Hepatocyte (in vitro differentiated cells): ENCODE measurements at regions not wholly inside any gene's neighbourhood (a gene's known extent, or its start where the extent isn't known, plus 50 kb on each side); places are given as distances from the start of the nearest gene placed in this dataset.

Experiments used
- EZH2 ChIP-seq: fragments of 200-600 bp; sonication (generic); IDR thresholded peaks from 2 replicates; pipeline ENCODE4 v1.6.1; 2016; ENCODE audit warnings: antibody characterized with exemption, mild to moderate bottlenecking, borderline replicate concordance
- EZH2phosphoT487 ChIP-seq: fragments of 200-600 bp; sonication (generic); IDR thresholded peaks from one replicate; pipeline ENCODE4 v1.6.1; 2018; ENCODE audit warnings: antibody characterized with exemption, mild to moderate bottlenecking, low read depth, moderate library complexity; ENCODE audit not compliant: unreplicated experiment, severe bottlenecking
- TF ChIP-seq, protein P1 (sequence below): fragments of 200-600 bp; sonication (generic); IDR thresholded peaks from 2 replicates; pipeline ENCODE4 v1.5.1; 2016; ENCODE audit warnings: antibody characterized with exemption, mild to moderate bottlenecking; ENCODE audit not compliant: poor library complexity

DNA sequence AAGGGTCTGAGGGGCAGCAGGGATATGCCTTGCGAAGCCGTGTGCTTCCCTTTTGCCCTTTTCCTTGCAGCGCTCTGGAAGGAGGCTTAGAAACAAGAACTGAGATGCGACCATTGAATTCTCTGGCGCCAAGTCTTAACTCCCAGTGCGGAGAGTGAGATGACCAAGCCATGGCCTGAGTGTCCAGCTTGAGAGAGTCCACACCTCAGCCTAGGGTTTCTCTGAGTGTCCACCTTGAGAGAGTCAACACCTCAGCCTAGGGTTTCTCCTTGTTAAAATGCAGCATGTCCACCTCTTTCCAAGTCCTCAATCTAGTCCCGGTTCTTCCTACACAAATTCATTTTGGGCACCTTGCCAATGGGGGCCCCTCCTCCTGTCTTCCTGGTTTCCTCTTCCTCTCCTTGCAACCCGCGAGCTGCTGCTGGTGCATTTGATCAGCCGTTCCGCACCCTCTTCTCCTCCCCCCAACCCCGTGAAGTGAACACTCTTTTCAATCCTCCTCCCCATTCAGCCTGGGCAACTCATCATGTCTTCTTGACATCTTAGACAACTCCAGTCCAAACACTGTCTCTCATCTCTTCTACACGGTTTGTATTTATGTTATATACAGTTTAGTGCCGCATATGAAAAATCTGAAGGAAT is 178.2 kb upstream of the PITRM1 start:
- TF ChIP-seq, protein P1, sequence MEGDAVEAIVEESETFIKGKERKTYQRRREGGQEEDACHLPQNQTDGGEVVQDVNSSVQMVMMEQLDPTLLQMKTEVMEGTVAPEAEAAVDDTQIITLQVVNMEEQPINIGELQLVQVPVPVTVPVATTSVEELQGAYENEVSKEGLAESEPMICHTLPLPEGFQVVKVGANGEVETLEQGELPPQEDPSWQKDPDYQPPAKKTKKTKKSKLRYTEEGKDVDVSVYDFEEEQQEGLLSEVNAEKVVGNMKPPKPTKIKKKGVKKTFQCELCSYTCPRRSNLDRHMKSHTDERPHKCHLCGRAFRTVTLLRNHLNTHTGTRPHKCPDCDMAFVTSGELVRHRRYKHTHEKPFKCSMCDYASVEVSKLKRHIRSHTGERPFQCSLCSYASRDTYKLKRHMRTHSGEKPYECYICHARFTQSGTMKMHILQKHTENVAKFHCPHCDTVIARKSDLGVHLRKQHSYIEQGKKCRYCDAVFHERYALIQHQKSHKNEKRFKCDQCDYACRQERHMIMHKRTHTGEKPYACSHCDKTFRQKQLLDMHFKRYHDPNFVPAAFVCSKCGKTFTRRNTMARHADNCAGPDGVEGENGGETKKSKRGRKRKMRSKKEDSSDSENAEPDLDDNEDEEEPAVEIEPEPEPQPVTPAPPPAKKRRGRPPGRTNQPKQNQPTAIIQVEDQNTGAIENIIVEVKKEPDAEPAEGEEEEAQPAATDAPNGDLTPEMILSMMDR = no peak
- TF ChIP-seq EZH2 (no peak), EZH2phosphoT487 (no peak)
